ENCODE measurements at regions not wholly inside any gene's neighbourhood (a gene's known extent, or its start where the extent isn't known, plus 50 kb on each side); places are given as distances from the start of the nearest gene placed in this dataset.

GRCh38 chr15:77825546-77825945 is 192.8 kb upstream of the LINGO1 start:
- TF ChIP-seq REST (IDR thresholded peaks at IDR 0.05; ENCODE audit: insufficient read depth in 1 of 2, low read depth in 2 of 2, low read length in 2 of 2) = no peak
- TF ChIP-seq POLR2AphosphoS5 (IDR thresholded peaks at IDR 0.05; ENCODE audit: low read depth, low read length) = no peak
- TF ChIP-seq TAF1 (IDR thresholded peaks at IDR 0.05; ENCODE audit: borderline replicate concordance, insufficient read depth, low read length) = no peak
- TF ChIP-seq SIN3A (IDR thresholded peaks at IDR 0.05; ENCODE audit: borderline replicate concordance, insufficient read depth, low read length) = no peak

Measured in PFSK-1 (cell line).